Pulmonary artery endothelial cell (primary cell): ENCODE measurements at regions not wholly inside any gene's neighbourhood (a gene's known extent, or its start where the extent isn't known, plus 50 kb on each side); places are given as distances from the start of the nearest gene placed in this dataset.
"Not testable (repeated sequence)": the region's sequence is repeated elsewhere in the genome, so short reads cannot be mapped to it uniquely, and the experiment has no call there.

Experiments used
- DNase-seq: peaks from one replicate; pipeline ENCODE4 v3.0.0-alpha.2; 2011; ENCODE audit warnings: low read depth, low spot score

- no peak for DNase-seq
Observed at GRCh38 chr3:82509951-82510603, 748.6 kb upstream of the GBE1 start.

- no peak for DNase-seq
Observed at GRCh38 chr3:82509106-82509842, 747.8 kb upstream of the GBE1 start.

GRCh38 chr3:82506204-82506603 is 744.8 kb upstream of the GBE1 start:
- DNase-seq = no peak

GRCh38 chr3:82505079-82505756 is 743.8 kb upstream of the GBE1 start:
- no peak for DNase-seq

GRCh38 chr3:82498186-82498585 is 736.7 kb upstream of the GBE1 start:
- no peak for DNase-seq

- no peak for DNase-seq
Observed at GRCh38 chr3:82496890-82497560, 735.6 kb upstream of the GBE1 start.

GRCh38 chr3:82495655-82496054 is 734.2 kb upstream of the GBE1 start:
- no peak for DNase-seq

- DNase-seq = no peak
Observed at GRCh38 chr3:82494977-82495489, 733.6 kb upstream of the GBE1 start.

- DNase-seq = no peak
Observed at GRCh38 chr3:82493858-82494257, 732.4 kb upstream of the GBE1 start.

- DNase-seq = no peak
Observed at GRCh38 chr3:82475306-82475705, 713.9 kb upstream of the GBE1 start.

GRCh38 chr3:82474711-82475110 is 713.3 kb upstream of the GBE1 start:
- DNase-seq = no peak

GRCh38 chr3:82473864-82474541 is 712.6 kb upstream of the GBE1 start:
- DNase-seq = no peak

- no peak for DNase-seq
Observed at GRCh38 chr3:82467051-82467450, 705.6 kb upstream of the GBE1 start.

GRCh38 chr3:82462977-82463376 is 701.5 kb upstream of the GBE1 start:
- DNase-seq = no peak

- no peak for DNase-seq
Observed at GRCh38 chr3:82461049-82461889, 699.8 kb upstream of the GBE1 start.

GRCh38 chr3:82448320-82448719 is 686.9 kb upstream of the GBE1 start:
- no peak for DNase-seq

- not testable (repeated sequence) for DNase-seq
Observed at GRCh38 chr3:82428821-82429220, 667.4 kb upstream of the GBE1 start.

- DNase-seq = no peak
Observed at GRCh38 chr3:82424031-82424339, 662.5 kb upstream of the GBE1 start.

GRCh38 chr3:82423268-82424030 is 662.0 kb upstream of the GBE1 start:
- no peak for DNase-seq

GRCh38 chr3:82416830-82417229 is 655.4 kb upstream of the GBE1 start:
- no peak for DNase-seq
